ENCODE measurements at regions not wholly inside any gene's neighbourhood (a gene's known extent, or its start where the extent isn't known, plus 50 kb on each side); places are given as distances from the start of the nearest gene placed in this dataset.

DNA sequence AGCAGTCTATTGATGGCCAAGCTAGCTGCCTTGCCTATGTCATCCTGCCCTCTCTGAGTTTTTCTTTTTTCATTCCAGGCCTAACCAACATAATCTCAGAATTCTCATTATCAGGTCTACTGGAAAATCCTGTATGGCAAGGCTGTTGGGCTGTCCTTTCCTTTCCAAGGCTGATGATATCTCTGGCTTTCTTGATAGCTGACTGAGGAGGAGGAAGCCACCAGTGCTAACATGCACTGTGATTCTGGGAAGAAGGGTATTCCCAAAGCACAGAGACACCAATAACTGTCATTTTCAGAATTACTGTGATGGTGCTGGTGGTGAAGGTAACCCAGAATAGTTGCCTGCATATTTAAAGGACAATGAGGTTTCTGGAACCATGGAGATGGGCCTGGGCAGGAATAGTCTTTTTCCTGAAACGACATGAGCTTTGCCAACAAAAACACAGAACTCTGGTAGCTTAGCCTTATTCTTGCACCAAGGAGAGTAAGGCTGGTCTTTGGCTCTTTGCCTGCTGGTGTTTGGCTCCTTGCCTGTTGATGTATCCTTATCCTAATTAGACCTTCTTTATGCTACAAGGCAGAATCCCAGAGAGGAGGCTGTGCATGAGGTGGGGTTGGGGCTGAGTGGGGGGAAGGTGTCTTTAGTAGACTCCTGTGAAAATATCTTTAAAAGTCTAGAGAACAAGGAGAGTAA, 157.4 kb downstream of the TNFSF18 start:
- Histone ChIP-seq H3K27ac (ENCODE audit: insufficient read length, low read depth, low read length) (no peak overlapping the region), H2BK120ac (ENCODE audit: low read depth, low read length, poor library complexity, severe bottlenecking) (no peak overlapping the region), H4K91ac (ENCODE audit: insufficient read length, low read depth, low read length) (no peak overlapping the region), H3K18ac (ENCODE audit: insufficient read length, low read depth, low read length) (no peak overlapping the region), H2BK20ac (ENCODE audit: low read depth, low read length, poor library complexity, severe bottlenecking) (no peak overlapping the region), H3K56ac (ENCODE audit: insufficient read length, low read depth, low read length) (no peak overlapping the region), H2AK5ac (ENCODE audit: insufficient read length, low read length) (no peak overlapping the region), H3K4ac (ENCODE audit: low read depth, low read length) (no peak overlapping the region), H3T11ph (ENCODE audit: low read length) (no peak overlapping the region), H2BK15ac (ENCODE audit: low read depth, low read length) (no peak overlapping the region), H2AFZ (ENCODE audit: low read length) (no peak overlapping the region), H3K9ac (ENCODE audit: extremely low read depth, insufficient read length, low read length) (no peak overlapping the region), H3K9me3 (ENCODE audit: control insufficient read depth, low read depth, low read length) (no peaks in the 10 kb centered on the region), H2BK12ac (ENCODE audit: insufficient read length, low read depth, low read length) (no peak overlapping the region), H3K4me2 (ENCODE audit: insufficient read depth, insufficient read length, low read length) (no peak overlapping the region), H3K27me3 (ENCODE audit: insufficient read depth, low read length) (no peaks in the 10 kb centered on the region), H3K4me1 (ENCODE audit: insufficient read depth, low read length) (no peaks in the 10 kb centered on the region; the same call in 1 of the 2 replicates), H4K8ac (replicated peaks; ENCODE audit: insufficient read length, low read depth, low read length) (no peak overlapping the region), H3K23me2 (ENCODE audit: insufficient read length, low read depth, low read length, poor library complexity, severe bottlenecking) (no peaks in the 10 kb centered on the region), H4K5ac (ENCODE audit: insufficient read length, low read depth, low read length) (no peak overlapping the region), H3K14ac (ENCODE audit: insufficient read depth, low read length) (no peak overlapping the region), H2BK5ac (ENCODE audit: insufficient read length, low read length) (no peak overlapping the region), H3K79me2 (ENCODE audit: insufficient read depth, low read length) (no peaks in the 10 kb centered on the region), H3K79me1 (ENCODE audit: insufficient read depth, low read depth, low read length, poor library complexity, severe bottlenecking) (no peaks in the 10 kb centered on the region), H3K23ac (ENCODE audit: insufficient read length, low read depth, low read length) (no peak overlapping the region), H4K20me1 (ENCODE audit: control insufficient read depth, insufficient read depth, insufficient read length) (no peaks in the 10 kb centered on the region)
- no peaks in the 10 kb centered on the region for H3K9me3 Mint-ChIP-seq
- H3K4me1 Mint-ChIP-seq = peaks cover 11 to 14% of the 10 kb centered on the region in 2 experiments
- TF ChIP-seq, protein P1, sequence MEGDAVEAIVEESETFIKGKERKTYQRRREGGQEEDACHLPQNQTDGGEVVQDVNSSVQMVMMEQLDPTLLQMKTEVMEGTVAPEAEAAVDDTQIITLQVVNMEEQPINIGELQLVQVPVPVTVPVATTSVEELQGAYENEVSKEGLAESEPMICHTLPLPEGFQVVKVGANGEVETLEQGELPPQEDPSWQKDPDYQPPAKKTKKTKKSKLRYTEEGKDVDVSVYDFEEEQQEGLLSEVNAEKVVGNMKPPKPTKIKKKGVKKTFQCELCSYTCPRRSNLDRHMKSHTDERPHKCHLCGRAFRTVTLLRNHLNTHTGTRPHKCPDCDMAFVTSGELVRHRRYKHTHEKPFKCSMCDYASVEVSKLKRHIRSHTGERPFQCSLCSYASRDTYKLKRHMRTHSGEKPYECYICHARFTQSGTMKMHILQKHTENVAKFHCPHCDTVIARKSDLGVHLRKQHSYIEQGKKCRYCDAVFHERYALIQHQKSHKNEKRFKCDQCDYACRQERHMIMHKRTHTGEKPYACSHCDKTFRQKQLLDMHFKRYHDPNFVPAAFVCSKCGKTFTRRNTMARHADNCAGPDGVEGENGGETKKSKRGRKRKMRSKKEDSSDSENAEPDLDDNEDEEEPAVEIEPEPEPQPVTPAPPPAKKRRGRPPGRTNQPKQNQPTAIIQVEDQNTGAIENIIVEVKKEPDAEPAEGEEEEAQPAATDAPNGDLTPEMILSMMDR (conservative IDR thresholded peaks at IDR 0.05) = no peak
- no peak overlapping the region for H3K4me3 Mint-ChIP-seq
- no peaks in the 10 kb centered on the region for H3K36me3 Mint-ChIP-seq (ENCODE audit: insufficient read depth in 1 of 3, low read depth in 3 of 3)
- H3K27me3 Mint-ChIP-seq (ENCODE audit: low read depth) = no peaks in the 10 kb centered on the region
- DNase-seq = no peak
- H3K27ac Mint-ChIP-seq = no peak overlapping the region; a peak in 1 of 7 replicates
- no CpG with 5 or more reads among the region's 1 CpG for WGBS (ENCODE audit: extremely low coverage, insufficient read length, low lambda C conversion rate)

Data from H9 (cell line).